GM12872 (cell line): ENCODE measurements at regions not wholly inside any gene's neighbourhood (a gene's known extent, or its start where the extent isn't known, plus 50 kb on each side); places are given as distances from the start of the nearest gene placed in this dataset.

Source experiments
- TF ChIP-seq, protein P1 (sequence below): IDR thresholded peaks from 3 replicates; pipeline ENCODE4 v1.5.1; 2011; ENCODE audit warnings: low read depth, mild to moderate bottlenecking, low read length, moderate library complexity; ENCODE audit not compliant: insufficient read depth

- TF ChIP-seq, protein P1, sequence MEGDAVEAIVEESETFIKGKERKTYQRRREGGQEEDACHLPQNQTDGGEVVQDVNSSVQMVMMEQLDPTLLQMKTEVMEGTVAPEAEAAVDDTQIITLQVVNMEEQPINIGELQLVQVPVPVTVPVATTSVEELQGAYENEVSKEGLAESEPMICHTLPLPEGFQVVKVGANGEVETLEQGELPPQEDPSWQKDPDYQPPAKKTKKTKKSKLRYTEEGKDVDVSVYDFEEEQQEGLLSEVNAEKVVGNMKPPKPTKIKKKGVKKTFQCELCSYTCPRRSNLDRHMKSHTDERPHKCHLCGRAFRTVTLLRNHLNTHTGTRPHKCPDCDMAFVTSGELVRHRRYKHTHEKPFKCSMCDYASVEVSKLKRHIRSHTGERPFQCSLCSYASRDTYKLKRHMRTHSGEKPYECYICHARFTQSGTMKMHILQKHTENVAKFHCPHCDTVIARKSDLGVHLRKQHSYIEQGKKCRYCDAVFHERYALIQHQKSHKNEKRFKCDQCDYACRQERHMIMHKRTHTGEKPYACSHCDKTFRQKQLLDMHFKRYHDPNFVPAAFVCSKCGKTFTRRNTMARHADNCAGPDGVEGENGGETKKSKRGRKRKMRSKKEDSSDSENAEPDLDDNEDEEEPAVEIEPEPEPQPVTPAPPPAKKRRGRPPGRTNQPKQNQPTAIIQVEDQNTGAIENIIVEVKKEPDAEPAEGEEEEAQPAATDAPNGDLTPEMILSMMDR = no peak
These were observed 427.6 kb upstream of the STXBP6 start for GRCh38 chr14:25477316-25478098.

GRCh38 chr14:25472700-25473099 lies 422.8 kb upstream of the STXBP6 start:
- TF ChIP-seq, protein P1 = no peak

- TF ChIP-seq, protein P1 = no peak
These were observed 414.8 kb upstream of the STXBP6 start for GRCh38 chr14:25464772-25465171.

GRCh38 chr14:25464078-25464477 lies 414.1 kb upstream of the STXBP6 start:
- TF ChIP-seq, protein P1 = no peak

DNA sequence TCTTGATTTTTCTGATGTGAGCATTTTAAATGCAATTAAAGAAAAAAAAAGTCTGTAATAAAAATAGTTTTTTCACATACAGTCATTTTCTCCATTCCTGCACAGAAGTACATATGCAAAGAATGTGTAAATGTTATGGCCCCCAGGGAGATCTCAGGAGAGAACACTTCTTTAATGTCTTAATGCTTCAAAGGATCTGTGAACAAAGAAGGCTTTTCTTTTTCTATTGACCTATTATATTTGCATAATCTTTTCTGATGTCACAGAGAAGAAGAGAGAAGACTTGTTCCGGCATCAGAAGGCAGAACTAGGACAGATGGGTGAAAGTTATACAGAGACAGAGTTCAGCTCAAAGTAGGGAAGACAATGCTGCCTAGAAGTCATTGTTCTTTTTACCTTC lies 413.5 kb upstream of the STXBP6 start:
- TF ChIP-seq, protein P1 = no peak

DNA sequence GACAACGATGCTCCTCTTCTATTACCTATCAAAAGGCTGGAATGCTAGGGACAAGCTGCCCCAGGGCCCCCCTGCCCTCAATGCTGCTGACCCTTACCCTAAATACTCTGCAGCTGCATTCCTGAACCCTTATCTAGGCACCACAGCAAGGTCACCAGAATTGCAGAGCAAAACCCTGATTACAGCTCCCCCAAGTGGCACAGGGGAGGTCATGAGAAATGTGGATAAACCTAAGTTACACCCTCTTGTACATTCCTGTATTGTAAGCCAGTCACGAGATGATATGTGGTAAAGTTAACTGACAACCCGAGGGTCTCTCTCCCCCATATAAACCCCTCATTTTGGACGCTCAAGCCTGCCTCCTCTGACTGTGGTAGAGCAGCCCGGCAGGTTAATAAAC lies 411.8 kb upstream of the STXBP6 start:
- TF ChIP-seq, protein P1 = no peak

GRCh38 chr14:25444381-25444780 lies 394.4 kb upstream of the STXBP6 start:
- TF ChIP-seq, protein P1 = no peak
